Activated CD4-positive, alpha-beta T cell treated with anti-CD3 and anti-CD28 coated beads for 36 hours (primary cell): ENCODE measurements at regions not wholly inside any gene's neighbourhood (a gene's known extent, or its start where the extent isn't known, plus 50 kb on each side); places are given as distances from the start of the nearest gene placed in this dataset.

Source experiments
- ATAC-seq: fragments of 200-7000 bp; cut with Tn5 transposase; one replicate; pipeline ENCODE4 v1.10.0; 2021; ENCODE audit warnings: mild to moderate bottlenecking, moderate library complexity
- CTCF ChIA-PET: fragments of 350-600 bp; sonication (Branson Sonifier 250); formaldehyde crosslinking; loops from one replicate; lab custom pipeline; 2021; ENCODE audit warnings: antibody characterized with exemption; lab: Charles Lee
- POLR2A ChIA-PET: fragments of 350-600 bp; sonication (Branson Sonifier 250); formaldehyde crosslinking; loops from one replicate; lab custom pipeline; 2021; ENCODE audit warnings: antibody characterized with exemption, inconsistent platforms; lab: Charles Lee
- DNase-seq: peaks from one replicate; pipeline ENCODE4 v3.0.0-alpha.2; 2020
- H3K27ac Mint-ChIP-seq: one replicate; pipeline ENCODE4 v1.8.0; 2021; ENCODE audit warnings: mixed read lengths
- H3K27me3 Mint-ChIP-seq: one replicate; pipeline ENCODE4 v1.8.0; 2021; ENCODE audit warnings: mixed read lengths
- H3K36me3 Mint-ChIP-seq: one replicate; pipeline ENCODE4 v1.8.0; 2021; ENCODE audit warnings: low read depth, mixed read lengths
- H3K4me1 Mint-ChIP-seq: one replicate; pipeline ENCODE4 v1.8.0; 2021; ENCODE audit warnings: mixed read lengths
- H3K4me3 Mint-ChIP-seq: one replicate; pipeline ENCODE4 v1.8.0; 2021; ENCODE audit warnings: mild to moderate bottlenecking, moderate library complexity, mixed read lengths
- H3K9me3 Mint-ChIP-seq: one replicate; pipeline ENCODE4 v1.8.0; 2021; ENCODE audit warnings: low read depth, mixed read lengths
- intact Hi-C, 2 experiments: fragments of 100-400 bp; cut with DNase I in 1 of 2; cut with micrococcal nuclease in 1 of 2; formaldehyde crosslinking; loops; one replicate each; pipeline versions ENCODE4 v1.14.2 to v1.15.1; 2022 to 2024; cut with DNase I, micrococcal nuclease

DNA sequence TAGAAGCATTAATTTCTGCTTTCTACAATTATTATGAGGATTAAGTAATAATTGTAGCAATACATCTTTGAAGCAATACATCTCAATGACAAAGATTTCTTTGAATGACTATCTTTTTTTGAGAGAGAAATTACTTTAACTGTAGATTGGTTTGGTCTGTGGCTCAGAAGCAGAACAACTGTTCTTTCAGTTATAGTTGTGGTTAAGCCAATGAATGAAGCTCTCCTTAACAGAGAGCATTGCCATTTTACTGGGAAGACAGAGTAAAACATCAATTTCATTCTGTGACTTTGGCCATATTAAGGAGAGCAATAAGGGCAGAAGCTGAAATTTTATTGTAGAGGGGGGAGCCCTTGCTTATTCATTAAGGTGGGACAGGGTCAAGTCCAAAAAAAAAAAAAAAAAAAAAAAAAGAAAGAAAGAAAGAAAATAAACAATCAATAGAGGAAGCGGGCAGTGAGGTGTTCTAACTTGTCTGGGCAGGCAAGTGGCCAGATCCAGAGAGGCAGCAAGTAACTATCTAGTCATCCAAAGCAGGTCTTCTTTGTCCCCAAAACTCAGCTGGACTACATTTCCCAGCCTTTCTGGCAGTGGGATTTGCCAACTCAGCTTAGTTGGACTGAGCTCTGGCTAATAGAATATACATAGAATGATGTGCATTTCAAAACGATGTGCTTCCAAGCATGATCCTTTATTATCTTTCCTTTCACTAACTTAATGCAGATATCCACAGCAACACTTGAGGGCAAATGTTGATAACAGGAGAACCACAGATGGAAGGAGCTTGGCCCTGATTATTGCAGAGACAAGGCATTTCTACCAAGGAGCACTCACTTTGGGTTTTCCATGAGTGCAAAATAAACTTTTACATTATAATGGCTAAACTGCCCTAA, 462.7 kb upstream of the CDH20 start:
- no peak overlapping the region for H3K4me3 Mint-ChIP-seq
- no peaks in the 10 kb centered on the region for H3K36me3 Mint-ChIP-seq
- H3K9me3 Mint-ChIP-seq, result peaks cover 4% of the 10 kb centered on the region
- POLR2A ChIA-PET, result no interaction called here
- H3K27ac Mint-ChIP-seq, result no peak overlapping the region
- DNase-seq (no peak), ATAC-seq (no peak)
- intact Hi-C loops, result no loop called here
- no peaks in the 10 kb centered on the region for H3K27me3 Mint-ChIP-seq
- no peaks in the 10 kb centered on the region for H3K4me1 Mint-ChIP-seq
- CTCF ChIA-PET, result interaction anchor here (0.7 kb wide), 1 partner anchor 917 kb away, joined by 4 read pairs; no protein-coding TSS in a partner anchor

DNA sequence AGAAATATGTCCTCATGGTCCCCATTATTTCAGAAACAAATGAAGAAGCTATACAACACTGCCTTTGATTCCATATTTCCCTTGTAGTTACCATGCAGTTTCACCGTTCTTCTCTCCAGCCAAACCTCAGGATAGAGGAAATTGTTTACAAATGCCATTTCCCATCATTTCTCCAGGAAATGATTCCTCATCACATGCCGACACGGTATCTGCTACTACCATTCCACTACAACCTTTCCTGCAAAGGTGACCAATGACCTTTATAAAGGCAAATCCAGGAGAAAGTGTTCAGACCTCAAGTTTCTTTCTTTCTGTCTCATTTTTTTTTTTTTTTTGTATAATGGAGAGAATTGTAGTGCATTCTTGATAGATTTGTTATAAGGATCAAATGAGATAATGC, 460.8 kb upstream of the CDH20 start:
- intact Hi-C loops, result no loop called here
- Mint-ChIP-seq H3K4me3 (no peak overlapping the region), H3K4me1 (no peaks in the 10 kb centered on the region), H3K27me3 (no peaks in the 10 kb centered on the region), H3K36me3 (no peaks in the 10 kb centered on the region), H3K9me3 (peaks cover 4% of the 10 kb centered on the region), H3K27ac (no peak overlapping the region)
- ChIA-PET CTCF (interaction anchor here (1.2 kb wide), 1 partner anchor 9 kb away, joined by 3 read pairs; no protein-coding TSS in a partner anchor), POLR2A (no interaction called here)
- DNase-seq, result no peak
- ATAC-seq, result no peak

DNA sequence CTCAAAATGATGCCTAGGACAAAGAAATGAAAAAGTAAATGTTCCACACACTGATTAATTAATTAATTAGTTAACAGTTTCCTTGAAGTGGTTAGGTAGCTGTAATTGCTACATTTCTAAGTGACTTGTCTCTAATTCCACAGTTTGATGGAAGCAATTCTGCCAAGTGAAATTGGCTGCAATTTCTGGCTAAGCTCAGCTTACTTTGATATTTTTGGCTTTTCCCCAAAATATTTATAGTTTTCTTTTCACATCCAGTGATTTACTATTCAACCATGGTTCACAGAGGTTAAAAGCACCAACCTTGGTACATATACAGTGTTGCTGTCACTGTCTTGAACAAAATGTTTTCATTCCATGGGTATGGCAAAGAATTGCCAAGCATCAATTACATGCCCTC, 459.5 kb upstream of the CDH20 start:
- H3K27ac Mint-ChIP-seq, result no peak overlapping the region
- no peaks in the 10 kb centered on the region for H3K36me3 Mint-ChIP-seq
- intact Hi-C loops, result no loop called here
- no peaks in the 10 kb centered on the region for H3K27me3 Mint-ChIP-seq
- no peak overlapping the region for H3K4me3 Mint-ChIP-seq
- H3K4me1 Mint-ChIP-seq, result no peaks in the 10 kb centered on the region
- peaks cover 6% of the 10 kb centered on the region for H3K9me3 Mint-ChIP-seq
- ATAC-seq, result no peak
- ChIA-PET POLR2A (no interaction called here), CTCF (no interaction called here)
- DNase-seq, result no peak

DNA sequence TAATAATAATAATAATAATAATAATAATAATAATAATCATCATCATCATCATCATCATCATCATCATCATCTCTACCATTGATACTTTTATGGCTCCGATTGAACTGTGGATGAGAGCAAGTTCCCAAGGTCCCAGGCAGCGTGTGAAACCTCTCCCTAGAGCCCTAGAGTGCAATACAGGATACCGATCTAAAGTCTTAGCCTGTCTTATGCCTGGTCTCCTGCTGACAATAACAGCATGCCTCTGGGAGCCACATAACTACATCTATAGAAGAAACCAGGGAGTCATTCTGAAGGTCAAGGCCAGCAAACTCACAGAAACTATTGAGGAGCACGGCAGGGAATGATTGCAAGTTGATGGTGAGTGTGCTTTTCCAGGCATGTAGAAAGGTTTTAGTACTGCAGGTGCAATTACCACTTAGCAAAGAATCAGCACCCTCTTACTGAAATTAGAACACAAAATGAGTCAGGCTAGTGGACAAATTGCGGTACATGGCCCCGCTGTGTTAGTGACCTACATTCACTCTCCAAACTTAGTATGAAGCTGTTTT, 457.2 kb upstream of the CDH20 start:
- intact Hi-C loops, result no loop called here
- CTCF ChIA-PET, result no interaction called here
- H3K4me3 Mint-ChIP-seq, result no peak overlapping the region
- POLR2A ChIA-PET, result no interaction called here
- no peak overlapping the region for H3K27ac Mint-ChIP-seq
- H3K4me1 Mint-ChIP-seq, result no peaks in the 10 kb centered on the region
- no peaks in the 10 kb centered on the region for H3K36me3 Mint-ChIP-seq
- no peak for ATAC-seq
- peaks cover 6% of the 10 kb centered on the region for H3K9me3 Mint-ChIP-seq
- no peaks in the 10 kb centered on the region for H3K27me3 Mint-ChIP-seq
- DNase-seq, result no peak

DNA sequence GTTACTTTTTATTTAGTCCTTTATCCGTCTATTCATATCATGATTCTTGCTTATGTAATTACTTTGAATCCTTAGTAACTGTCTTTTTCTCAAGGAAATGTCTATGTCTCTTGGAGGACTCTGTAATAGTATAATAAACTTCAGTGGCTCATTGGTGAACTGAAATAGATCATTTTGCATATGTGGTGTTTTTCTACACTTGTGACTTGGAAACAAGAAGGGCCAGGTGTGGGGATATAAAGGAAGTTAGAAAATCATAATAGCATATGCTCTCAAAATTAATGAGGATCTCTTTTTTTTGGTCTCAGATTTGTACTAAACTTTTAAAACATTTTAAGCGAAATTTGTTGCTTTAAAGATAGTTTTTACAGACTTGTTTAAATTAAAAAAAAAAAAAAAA, 453.0 kb upstream of the CDH20 start:
- Mint-ChIP-seq H3K4me3 (no peak overlapping the region), H3K36me3 (no peaks in the 10 kb centered on the region), H3K9me3 (peaks cover 4% of the 10 kb centered on the region), H3K27ac (no peak overlapping the region), H3K4me1 (no peaks in the 10 kb centered on the region), H3K27me3 (no peaks in the 10 kb centered on the region)
- DNase-seq, result no peak
- ChIA-PET CTCF (no interaction called here), POLR2A (no interaction called here)
- no peak for ATAC-seq
- intact Hi-C loops, result no loop called here

DNA sequence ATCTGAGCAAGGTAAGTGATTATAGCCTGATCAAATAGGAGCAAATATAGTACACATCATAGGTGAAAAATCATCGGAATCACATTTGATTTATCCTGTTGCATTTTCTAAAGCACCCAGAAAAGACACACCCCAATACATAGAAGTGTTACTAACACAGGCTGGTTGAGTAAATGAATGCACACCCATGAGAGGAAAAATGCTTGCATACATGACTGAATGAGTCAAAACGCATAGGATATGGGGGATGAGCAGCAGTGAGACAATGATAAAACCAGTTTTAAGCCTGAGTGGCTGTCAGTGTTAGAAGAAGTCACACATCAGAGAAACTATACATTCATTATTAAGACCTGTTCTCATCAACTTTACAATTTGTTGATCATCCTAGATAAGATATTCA, 449.6 kb upstream of the CDH20 start:
- H3K4me1 Mint-ChIP-seq, result no peaks in the 10 kb centered on the region
- CTCF ChIA-PET, result no interaction called here
- POLR2A ChIA-PET, result no interaction called here
- H3K9me3 Mint-ChIP-seq, result peaks cover 3% of the 10 kb centered on the region
- intact Hi-C loops, result no loop called here
- no peaks in the 10 kb centered on the region for H3K36me3 Mint-ChIP-seq
- ATAC-seq (no peak), DNase-seq (no peak)
- H3K27ac Mint-ChIP-seq, result no peak overlapping the region
- no peak overlapping the region for H3K4me3 Mint-ChIP-seq
- H3K27me3 Mint-ChIP-seq, result no peaks in the 10 kb centered on the region

DNA sequence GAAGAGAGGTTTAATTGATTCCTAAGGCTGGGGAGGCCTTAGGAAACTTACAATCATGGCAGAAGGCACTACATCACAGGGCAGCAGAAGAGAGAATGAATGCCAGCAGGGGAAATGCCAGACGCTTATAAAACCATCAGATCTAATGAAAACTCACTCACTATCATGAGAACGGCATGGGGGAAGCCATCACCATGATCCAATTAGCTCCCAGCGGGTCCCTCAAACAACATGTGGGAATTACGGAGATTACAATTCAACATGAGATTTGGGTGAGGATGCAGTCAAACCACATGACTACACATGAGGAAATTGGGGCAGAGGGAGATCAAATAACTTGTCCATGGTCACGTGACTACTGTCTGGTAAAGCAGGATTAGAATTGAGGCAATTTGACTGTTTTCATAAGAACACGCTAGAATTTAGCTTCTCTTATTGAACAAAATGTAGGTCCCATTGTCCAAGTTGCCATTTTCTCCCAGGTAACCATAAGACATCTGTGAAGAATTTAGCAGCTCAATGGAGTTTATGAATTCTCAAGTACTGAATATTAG, 445.1 kb upstream of the CDH20 start:
- Mint-ChIP-seq H3K9me3 (peaks cover 2% of the 10 kb centered on the region), H3K27ac (no peak overlapping the region), H3K4me3 (no peak overlapping the region), H3K27me3 (no peaks in the 10 kb centered on the region), H3K4me1 (no peaks in the 10 kb centered on the region), H3K36me3 (no peaks in the 10 kb centered on the region)
- intact Hi-C loops, result no loop called here
- no peak for ATAC-seq
- no peak for DNase-seq
- POLR2A ChIA-PET, result no interaction called here
- CTCF ChIA-PET, result no interaction called here

DNA sequence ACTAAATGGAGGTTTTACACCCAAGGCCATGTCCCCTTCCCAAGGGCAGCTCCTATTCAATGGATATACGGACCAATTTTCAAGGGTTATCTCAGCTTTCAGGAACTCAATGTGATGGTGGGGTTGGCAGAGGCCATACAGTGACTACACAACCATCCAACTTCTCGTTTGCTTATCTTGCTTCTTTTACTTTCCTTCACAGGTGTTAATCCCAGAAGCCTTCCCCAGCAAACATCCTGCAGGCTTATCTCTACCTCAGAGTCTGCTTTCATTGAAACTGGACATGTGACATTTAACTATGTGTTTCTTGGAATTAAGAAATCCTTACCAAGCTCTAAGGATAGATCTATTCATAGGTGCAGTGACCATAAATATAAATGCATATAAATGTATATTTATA, 443.8 kb upstream of the CDH20 start:
- DNase-seq, result no peak
- intact Hi-C loops, result no loop called here
- H3K27me3 Mint-ChIP-seq, result no peaks in the 10 kb centered on the region
- H3K9me3 Mint-ChIP-seq, result no peaks in the 10 kb centered on the region
- H3K36me3 Mint-ChIP-seq, result no peaks in the 10 kb centered on the region
- no peak overlapping the region for H3K27ac Mint-ChIP-seq
- H3K4me3 Mint-ChIP-seq, result no peak overlapping the region
- H3K4me1 Mint-ChIP-seq, result no peaks in the 10 kb centered on the region
- ATAC-seq, result no peak
- POLR2A ChIA-PET, result no interaction called here
- CTCF ChIA-PET, result no interaction called here

DNA sequence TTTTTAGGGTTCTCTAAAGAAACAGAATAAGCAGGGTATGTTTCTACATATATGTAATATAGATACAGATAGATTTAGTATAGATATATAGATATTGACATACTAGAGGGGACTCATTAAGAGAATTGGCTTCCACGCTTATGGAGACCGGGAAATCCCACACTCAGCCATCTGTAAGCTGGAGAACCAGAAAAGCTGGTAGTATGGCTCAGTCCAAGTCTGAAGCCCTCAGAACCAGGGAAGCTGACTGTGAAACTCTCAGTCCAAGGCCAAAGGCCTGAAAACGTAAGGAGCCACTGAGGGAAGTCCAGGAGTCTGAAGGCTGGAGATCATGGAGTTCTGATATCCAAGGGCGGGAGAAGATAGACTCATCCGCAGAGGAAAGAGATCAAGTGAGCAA, 441.3 kb upstream of the CDH20 start:
- ATAC-seq (no peak), DNase-seq (no peak)
- H3K27ac Mint-ChIP-seq, result no peak overlapping the region
- no peaks in the 10 kb centered on the region for H3K36me3 Mint-ChIP-seq
- H3K4me1 Mint-ChIP-seq, result no peaks in the 10 kb centered on the region
- no peaks in the 10 kb centered on the region for H3K9me3 Mint-ChIP-seq
- POLR2A ChIA-PET, result no interaction called here
- no peaks in the 10 kb centered on the region for H3K27me3 Mint-ChIP-seq
- CTCF ChIA-PET, result no interaction called here
- H3K4me3 Mint-ChIP-seq, result no peak overlapping the region
- intact Hi-C loops, result no loop called here

DNA sequence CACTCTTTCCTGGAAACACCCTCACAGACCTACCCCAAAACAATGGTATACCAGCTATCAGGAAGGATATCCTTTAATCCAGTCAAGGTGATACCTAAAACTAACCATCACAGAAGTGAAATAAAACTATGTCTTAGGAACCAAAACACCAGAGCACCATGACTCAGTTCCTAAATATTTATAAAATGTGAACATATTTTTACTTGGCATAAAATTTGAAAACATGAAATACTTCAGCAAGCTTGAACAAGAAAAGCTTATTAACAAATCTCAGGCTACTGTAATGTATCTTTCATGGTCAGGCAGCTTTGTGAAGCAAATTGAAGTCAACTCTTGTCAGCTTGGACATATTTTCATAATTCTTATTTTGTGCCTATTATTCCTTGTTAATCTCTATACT, 440.8 kb upstream of the CDH20 start:
- Mint-ChIP-seq H3K9me3 (no peaks in the 10 kb centered on the region), H3K36me3 (no peaks in the 10 kb centered on the region), H3K27me3 (no peaks in the 10 kb centered on the region), H3K27ac (no peak overlapping the region), H3K4me1 (no peaks in the 10 kb centered on the region), H3K4me3 (no peak overlapping the region)
- POLR2A ChIA-PET, result no interaction called here
- ATAC-seq (no peak), DNase-seq (no peak)
- CTCF ChIA-PET, result no interaction called here
- intact Hi-C loops, result no loop called here

DNA sequence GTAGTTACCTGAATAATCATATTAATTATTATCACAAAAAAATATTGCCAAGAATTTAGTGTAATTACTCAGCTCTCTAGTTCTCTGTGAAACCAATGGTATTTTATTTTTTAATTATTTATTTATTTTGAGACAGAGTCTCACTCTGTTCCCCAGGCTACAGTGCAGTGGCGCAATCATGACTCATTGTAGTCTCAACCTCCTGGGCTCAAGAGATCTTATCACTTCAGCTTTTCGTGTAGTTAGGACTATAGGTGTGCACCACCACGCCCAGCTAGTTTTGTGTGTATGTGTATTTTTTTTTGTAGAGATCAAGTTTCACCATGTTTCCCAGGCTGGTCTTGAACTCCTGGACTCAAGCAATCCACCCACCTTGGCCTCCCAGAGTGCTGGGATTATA, 440.4 kb upstream of the CDH20 start:
- H3K27ac Mint-ChIP-seq, result no peak overlapping the region
- CTCF ChIA-PET, result no interaction called here
- DNase-seq (no peak), ATAC-seq (no peak)
- H3K4me3 Mint-ChIP-seq, result no peak overlapping the region
- intact Hi-C loops, result no loop called here
- H3K9me3 Mint-ChIP-seq, result no peaks in the 10 kb centered on the region
- H3K27me3 Mint-ChIP-seq, result no peaks in the 10 kb centered on the region
- no peaks in the 10 kb centered on the region for H3K4me1 Mint-ChIP-seq
- POLR2A ChIA-PET, result no interaction called here
- H3K36me3 Mint-ChIP-seq, result no peaks in the 10 kb centered on the region
